ENCODE measurements at regions not wholly inside any gene's neighbourhood (a gene's known extent, or its start where the extent isn't known, plus 50 kb on each side); places are given as distances from the start of the nearest gene placed in this dataset.

DNA sequence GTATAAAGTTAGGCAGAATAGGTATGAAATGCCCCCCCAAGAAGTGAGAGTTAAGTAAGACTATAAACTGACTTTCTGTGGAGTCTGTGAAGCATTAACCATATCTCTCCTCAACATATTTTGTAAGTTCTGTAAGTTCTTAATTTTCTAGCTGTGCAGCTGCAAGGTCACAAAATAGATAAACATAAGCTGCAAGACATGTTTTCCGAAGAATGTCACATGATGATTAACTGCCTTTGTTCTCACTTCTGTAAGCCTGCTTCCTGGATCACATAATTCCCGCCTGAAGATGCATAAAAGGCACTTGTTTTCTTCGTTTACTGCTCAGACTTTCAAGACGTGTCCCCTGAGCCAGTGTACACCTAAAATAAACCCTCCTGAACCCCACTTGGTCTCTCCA is 292.9 kb upstream of the AMELY start:
- TF ChIP-seq REST (IDR thresholded peaks at IDR 0.05; ENCODE audit: borderline replicate concordance) (no peak), EZH2 (IDR thresholded peaks at IDR 0.05; ENCODE audit: borderline replicate concordance, insufficient read depth, low read length, poor library complexity, severe bottlenecking) (no peak)
- TF ChIP-seq, protein P1, sequence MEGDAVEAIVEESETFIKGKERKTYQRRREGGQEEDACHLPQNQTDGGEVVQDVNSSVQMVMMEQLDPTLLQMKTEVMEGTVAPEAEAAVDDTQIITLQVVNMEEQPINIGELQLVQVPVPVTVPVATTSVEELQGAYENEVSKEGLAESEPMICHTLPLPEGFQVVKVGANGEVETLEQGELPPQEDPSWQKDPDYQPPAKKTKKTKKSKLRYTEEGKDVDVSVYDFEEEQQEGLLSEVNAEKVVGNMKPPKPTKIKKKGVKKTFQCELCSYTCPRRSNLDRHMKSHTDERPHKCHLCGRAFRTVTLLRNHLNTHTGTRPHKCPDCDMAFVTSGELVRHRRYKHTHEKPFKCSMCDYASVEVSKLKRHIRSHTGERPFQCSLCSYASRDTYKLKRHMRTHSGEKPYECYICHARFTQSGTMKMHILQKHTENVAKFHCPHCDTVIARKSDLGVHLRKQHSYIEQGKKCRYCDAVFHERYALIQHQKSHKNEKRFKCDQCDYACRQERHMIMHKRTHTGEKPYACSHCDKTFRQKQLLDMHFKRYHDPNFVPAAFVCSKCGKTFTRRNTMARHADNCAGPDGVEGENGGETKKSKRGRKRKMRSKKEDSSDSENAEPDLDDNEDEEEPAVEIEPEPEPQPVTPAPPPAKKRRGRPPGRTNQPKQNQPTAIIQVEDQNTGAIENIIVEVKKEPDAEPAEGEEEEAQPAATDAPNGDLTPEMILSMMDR (IDR thresholded peaks at IDR 0.05; ENCODE audit: poor library complexity, severe bottlenecking): no peak
